ENCODE measurements at regions not wholly inside any gene's neighbourhood (a gene's known extent, or its start where the extent isn't known, plus 50 kb on each side); places are given as distances from the start of the nearest gene placed in this dataset.

GRCh38 chr2:217075268-217076057 lies 215.6 kb upstream of the TNP1 start:
- no peak for DNase-seq (ENCODE audit: low read depth in 1 of 2, low spot score in 1 of 2)

GRCh38 chr2:217074576-217075255 lies 214.9 kb upstream of the TNP1 start:
- no peak for DNase-seq (ENCODE audit: low read depth in 1 of 2, low spot score in 1 of 2)

GRCh38 chr2:217071416-217071815 lies 211.6 kb upstream of the TNP1 start:
- no peak for DNase-seq (ENCODE audit: low read depth in 1 of 2, low spot score in 1 of 2)

GRCh38 chr2:217070611-217071010 lies 210.7 kb upstream of the TNP1 start:
- no peak for DNase-seq (ENCODE audit: low read depth in 1 of 2, low spot score in 1 of 2)

- DNase-seq (ENCODE audit: low read depth in 1 of 2, low spot score in 1 of 2) = no peak
These were observed 210.2 kb upstream of the TNP1 start for GRCh38 chr2:217070043-217070430.

- no peak for DNase-seq (ENCODE audit: low read depth in 1 of 2, low spot score in 1 of 2)
These were observed 209.6 kb upstream of the TNP1 start for GRCh38 chr2:217069263-217070042.

GRCh38 chr2:217068677-217069250 lies 208.9 kb upstream of the TNP1 start:
- DNase-seq (ENCODE audit: low read depth in 1 of 2, low spot score in 1 of 2) = no peak

GRCh38 chr2:217067787-217068186 lies 207.9 kb upstream of the TNP1 start:
- no peak for DNase-seq (ENCODE audit: low read depth in 1 of 2, low spot score in 1 of 2)

GRCh38 chr2:217066510-217067270 lies 206.8 kb upstream of the TNP1 start:
- no peak for DNase-seq (ENCODE audit: low read depth in 1 of 2, low spot score in 1 of 2)

- no peak for DNase-seq (ENCODE audit: low read depth in 1 of 2, low spot score in 1 of 2)
These were observed 206.0 kb upstream of the TNP1 start for GRCh38 chr2:217065695-217066405.

- DNase-seq (ENCODE audit: low read depth in 1 of 2, low spot score in 1 of 2) = no peak
These were observed 205.1 kb upstream of the TNP1 start for GRCh38 chr2:217065012-217065290.

- no peak for DNase-seq (ENCODE audit: low read depth in 1 of 2, low spot score in 1 of 2)
These were observed 204.6 kb upstream of the TNP1 start for GRCh38 chr2:217064234-217065011.

GRCh38 chr2:217063238-217063755 lies 203.4 kb upstream of the TNP1 start:
- DNase-seq (ENCODE audit: low read depth in 1 of 2, low spot score in 1 of 2) = no peak

GRCh38 chr2:217062768-217063167 lies 202.9 kb upstream of the TNP1 start:
- DNase-seq (ENCODE audit: low read depth in 1 of 2, low spot score in 1 of 2) = no peak

- DNase-seq (ENCODE audit: low read depth in 1 of 2, low spot score in 1 of 2) = no peak
These were observed 202.1 kb upstream of the TNP1 start for GRCh38 chr2:217061916-217062505.

- DNase-seq (ENCODE audit: low read depth in 1 of 2, low spot score in 1 of 2) = no peak
These were observed 201.2 kb upstream of the TNP1 start for GRCh38 chr2:217060951-217061547.

GRCh38 chr2:217060516-217060915 lies 200.7 kb upstream of the TNP1 start:
- no peak for DNase-seq (ENCODE audit: low read depth in 1 of 2, low spot score in 1 of 2)

All from activated CD4-positive, alpha-beta T cell treated with anti-CD3 and anti-CD28 coated beads, Interleukin-2, amount 50 U/mL, for 24 hours (primary cell).